Gastroesophageal sphincter (tissue), 3 donors: ENCODE measurements at regions not wholly inside any gene's neighbourhood (a gene's known extent, or its start where the extent isn't known, plus 50 kb on each side); places are given as distances from the start of the nearest gene placed in this dataset.

ENCODE experiments used
- POLR2AphosphoS5 ChIP-seq: sonication (generic); formaldehyde crosslinking; IDR thresholded peaks from one replicate; pipeline ENCODE4 v1.6.1; 2017; ENCODE audit warnings: antibody characterized with exemption
- TF ChIP-seq, protein P1 (sequence below), 4 experiments: fragments of 200-600 bp in 2 of 4; fragments of 450-650 bp in 2 of 4; sonication (generic) in 1 of 4; IDR thresholded peaks; one replicate each; pipeline ENCODE4 v1.5.1; 2017 to 2019; ENCODE audit warnings: antibody characterized with exemption in 4 of 4, mild to moderate bottlenecking in 2 of 4, moderate library complexity in 2 of 4

DNA sequence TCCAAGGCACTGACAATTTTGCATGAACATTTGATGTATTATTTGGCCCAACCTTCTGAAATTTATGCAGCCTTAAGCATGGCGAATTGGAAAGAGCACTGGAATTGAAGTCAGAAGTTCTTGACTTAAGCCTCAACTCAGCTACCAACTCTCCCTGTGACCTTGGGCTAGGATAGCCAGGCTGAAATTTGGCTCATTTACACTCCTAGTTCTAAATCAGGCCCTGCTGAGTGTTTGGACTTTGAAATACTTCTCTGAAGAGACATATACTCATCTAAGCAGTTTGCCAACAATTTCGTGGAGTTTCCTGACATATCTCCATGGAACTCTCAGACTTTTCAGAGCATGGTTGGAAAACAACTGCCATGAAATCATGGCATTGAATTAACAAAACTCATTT lies 489.6 kb upstream of the PIK3C3 start:
- TF ChIP-seq, protein P1, sequence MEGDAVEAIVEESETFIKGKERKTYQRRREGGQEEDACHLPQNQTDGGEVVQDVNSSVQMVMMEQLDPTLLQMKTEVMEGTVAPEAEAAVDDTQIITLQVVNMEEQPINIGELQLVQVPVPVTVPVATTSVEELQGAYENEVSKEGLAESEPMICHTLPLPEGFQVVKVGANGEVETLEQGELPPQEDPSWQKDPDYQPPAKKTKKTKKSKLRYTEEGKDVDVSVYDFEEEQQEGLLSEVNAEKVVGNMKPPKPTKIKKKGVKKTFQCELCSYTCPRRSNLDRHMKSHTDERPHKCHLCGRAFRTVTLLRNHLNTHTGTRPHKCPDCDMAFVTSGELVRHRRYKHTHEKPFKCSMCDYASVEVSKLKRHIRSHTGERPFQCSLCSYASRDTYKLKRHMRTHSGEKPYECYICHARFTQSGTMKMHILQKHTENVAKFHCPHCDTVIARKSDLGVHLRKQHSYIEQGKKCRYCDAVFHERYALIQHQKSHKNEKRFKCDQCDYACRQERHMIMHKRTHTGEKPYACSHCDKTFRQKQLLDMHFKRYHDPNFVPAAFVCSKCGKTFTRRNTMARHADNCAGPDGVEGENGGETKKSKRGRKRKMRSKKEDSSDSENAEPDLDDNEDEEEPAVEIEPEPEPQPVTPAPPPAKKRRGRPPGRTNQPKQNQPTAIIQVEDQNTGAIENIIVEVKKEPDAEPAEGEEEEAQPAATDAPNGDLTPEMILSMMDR (IDR thresholded peaks at IDR 0.05), result no peak
- TF ChIP-seq POLR2AphosphoS5, result no peak
